Caki2 (cell line): ENCODE measurements at regions not wholly inside any gene's neighbourhood (a gene's known extent, or its start where the extent isn't known, plus 50 kb on each side); places are given as distances from the start of the nearest gene placed in this dataset.
"Not testable (repeated sequence)": the region's sequence is repeated elsewhere in the genome, so short reads cannot be mapped to it uniquely, and the experiment has no call there.

ENCODE experiments used
- DNase-seq: peaks from one replicate; pipeline ENCODE4 v3.0.0-alpha.2; 2015; ENCODE audit warnings: low read depth
- in situ Hi-C: cut with HindIII; loops from 2 replicates; pipeline ENCODE4 v1.10.0; 2016; ENCODE audit warnings: low sequenced_read_pairs, low pct_unique_long_range_greater_than_20kb, mixed read lengths

GRCh38 chr20:47973519-47974233, 188.4 kb upstream of the SULF2 start:
- in situ Hi-C loops = no loop called here
- peak; percentile 27 for DNase-seq

- DNase-seq = no peak
- in situ Hi-C loops = no loop called here
These were observed 187.6 kb upstream of the SULF2 start for GRCh38 chr20:47972916-47973309.

GRCh38 chr20:47972297-47972915, 187.1 kb upstream of the SULF2 start:
- peak; percentile 16 for DNase-seq
- in situ Hi-C loops = not testable (repeated sequence)

- in situ Hi-C loops = no loop called here
- no peak for DNase-seq
These were observed 185.9 kb upstream of the SULF2 start for GRCh38 chr20:47971058-47971791.

GRCh38 chr20:47970282-47970903, 185.1 kb upstream of the SULF2 start:
- in situ Hi-C loops = no loop called here

GRCh38 chr20:47969426-47969825, 184.1 kb upstream of the SULF2 start:
- in situ Hi-C loops = no loop called here
- no peak for DNase-seq

More at GRCh38 chr20:47970282-47970903, 185.1 kb upstream of the SULF2 start:
- DNase-seq = no peak

- in situ Hi-C loops = no loop called here
These were observed 183.4 kb upstream of the SULF2 start for GRCh38 chr20:47968541-47969310.

GRCh38 chr20:47964149-47964548, 178.9 kb upstream of the SULF2 start:
- DNase-seq = no peak
- in situ Hi-C loops = no loop called here

More at GRCh38 chr20:47968541-47969310, 183.4 kb upstream of the SULF2 start:
- DNase-seq = no peak

GRCh38 chr20:47963022-47963421, 177.7 kb upstream of the SULF2 start:
- in situ Hi-C loops = no loop called here
- no peak for DNase-seq

- no peak for DNase-seq
- in situ Hi-C loops = no loop called here
These were observed 177.1 kb upstream of the SULF2 start for GRCh38 chr20:47962286-47962963.

- in situ Hi-C loops = no loop called here
- DNase-seq = no peak
These were observed 175.7 kb upstream of the SULF2 start for GRCh38 chr20:47960769-47961541.

GRCh38 chr20:47960277-47960676, 175.0 kb upstream of the SULF2 start:
- in situ Hi-C loops = no loop called here
- no peak for DNase-seq

- DNase-seq, in situ Hi-C loops: not testable (repeated sequence)
These were observed 172.9 kb upstream of the SULF2 start for GRCh38 chr20:47957989-47958801.

GRCh38 chr20:47957135-47957534, 171.9 kb upstream of the SULF2 start:
- DNase-seq = no peak
- in situ Hi-C loops = no loop called here

GRCh38 chr20:47956268-47956995, 171.2 kb upstream of the SULF2 start:
- DNase-seq = no peak
- in situ Hi-C loops = no loop called here

- no peak for DNase-seq
- in situ Hi-C loops = no loop called here
These were observed 168.2 kb upstream of the SULF2 start for GRCh38 chr20:47953471-47953870.
